Esophagus muscularis mucosa (tissue), 4 donors: ENCODE measurements at regions not wholly inside any gene's neighbourhood (a gene's known extent, or its start where the extent isn't known, plus 50 kb on each side); places are given as distances from the start of the nearest gene placed in this dataset.
A peak's percentile ranks its signal among the peaks of the same experiment; 100 is the strongest.

Experiments
- DNase-seq: peaks from one replicate; pipeline ENCODE4 v3.0.0-alpha.2; 2017; ENCODE audit errors: extremely low spot score
- H3K27ac ChIP-seq, 4 donors: fragments of 200-600 bp; sonication (generic); replicated peaks in 1 of 4; 1 replicate in 3 of 4; 2 replicates in 1 of 4; pipeline ENCODE4 v1.5.1; 2016 to 2019; ENCODE audit warnings: mild to moderate bottlenecking in 1 of 4
- H3K27me3 ChIP-seq, 4 donors: fragments of 200-600 bp; sonication (generic); one replicate each; pipeline versions ENCODE4 v1.5.1 to v1.6.0; 2016 to 2019
- H3K36me3 ChIP-seq, 4 donors: fragments of 200-600 bp; sonication (generic); one replicate each; pipeline ENCODE4 v1.5.1; 2016 to 2019
- H3K4me1 ChIP-seq, 4 donors: fragments of 200-600 bp; sonication (generic); one replicate each; pipeline ENCODE4 v1.5.1; 2016 to 2019
- H3K4me3 ChIP-seq, 4 donors: fragments of 200-600 bp; sonication (generic); 1 replicate in 2 of 4; 2 replicates in 2 of 4; pipeline ENCODE4 v1.5.1; 2016 to 2019; ENCODE audit warnings: mild to moderate bottlenecking in 4 of 4, moderate library complexity in 1 of 4
- H3K9me3 ChIP-seq, 4 donors: fragments of 200-600 bp; sonication (generic); 1 replicate in 3 of 4; 2 replicates in 1 of 4; pipeline ENCODE4 v1.5.1; 2016 to 2019
- CTCF ChIP-seq, 3 experiments: fragments of 200-600 bp in 2 of 3; fragments of 450-650 bp in 1 of 3; sonication (generic) in 2 of 3; IDR thresholded peaks; one replicate each; pipeline ENCODE4 v1.5.1; 2017 to 2019; ENCODE audit warnings: antibody characterized with exemption in 3 of 3, mild to moderate bottlenecking in 2 of 3, moderate library complexity in 1 of 3
- EP300 ChIP-seq: sonication (generic); formaldehyde crosslinking; IDR thresholded peaks from one replicate; pipeline ENCODE4 v1.6.1; 2017; ENCODE audit warnings: antibody characterized with exemption
- POLR2A ChIP-seq: fragments of 450-650 bp; IDR thresholded peaks from one replicate; pipeline ENCODE4 v1.6.1; 2017; ENCODE audit warnings: antibody characterized with exemption, moderate library complexity, mild to moderate bottlenecking, low read depth
- POLR2AphosphoS5 ChIP-seq, 2 donors: sonication (generic); formaldehyde crosslinking; IDR thresholded peaks; one replicate each; pipeline ENCODE4 v1.6.1; 2017; ENCODE audit warnings: antibody characterized with exemption in 2 of 2
- WGBS: methylation state at CpG from one replicate; pipeline ENCODE4 v1.1.5; 2018; 5-methylcytosine and 5-hydroxymethylcytosine counted together
- intact Hi-C: fragments of 100-400 bp; cut with DNase I; formaldehyde crosslinking; loops from one replicate; pipeline ENCODE4 v1.15.1; 2023

DNA sequence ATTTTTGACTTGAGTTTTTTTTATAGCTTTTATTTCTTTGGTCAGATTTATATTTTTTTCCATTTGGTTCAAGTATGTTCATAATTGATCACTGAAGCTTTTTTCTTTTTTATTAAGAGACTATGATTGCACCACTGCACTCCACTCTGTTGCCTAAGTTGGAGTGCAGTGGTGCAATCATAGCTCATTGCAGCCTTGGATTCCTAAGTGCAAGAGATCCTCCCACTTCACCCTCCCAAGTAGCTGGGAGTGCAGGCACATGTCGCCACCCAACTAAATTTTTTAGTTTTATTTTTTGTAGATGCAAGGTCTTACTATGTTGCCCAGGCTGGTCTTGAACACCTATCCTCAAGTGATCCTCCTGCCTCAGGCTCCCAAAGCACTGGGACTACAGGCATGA is 97.7 kb upstream of the KIF5B start:
- no peaks in the 10 kb centered on the region for H3K36me3 ChIP-seq
- no peak overlapping the region for H3K27ac ChIP-seq
- no peak for DNase-seq
- peaks cover 6 to 14% (median 10%) of the 10 kb centered on the region in 4 donors for H3K4me1 ChIP-seq
- 94% methylated on average over 1 of the region's 1 CpG for WGBS
- TF ChIP-seq POLR2A, result no peak
- TF ChIP-seq POLR2AphosphoS5 (IDR thresholded peaks at IDR 0.05), result no peak
- H3K9me3 ChIP-seq, result peaks cover 0 to 19% (median 5%) of the 10 kb centered on the region in 4 donors
- intact Hi-C loops, result no loop called here
- H3K4me3 ChIP-seq, result no peak overlapping the region
- no peaks in the 10 kb centered on the region for H3K27me3 ChIP-seq

GRCh38 chr10:32153252-32153651 is 97.0 kb upstream of the KIF5B start:
- Histone ChIP-seq H3K4me1 (peaks cover 8 to 20% (median 14%) of the 10 kb centered on the region in 4 donors), H3K4me3 (no peak overlapping the region), H3K9me3 (peaks cover 0 to 19% (median 5%) of the 10 kb centered on the region in 4 donors), H3K36me3 (no peaks in the 10 kb centered on the region), H3K27ac (no peak overlapping the region), H3K27me3 (no peaks in the 10 kb centered on the region)
- DNase-seq, result no peak
- TF ChIP-seq POLR2AphosphoS5 (IDR thresholded peaks at IDR 0.05) (no peak), EP300 (no peak), POLR2A (no peak)
- intact Hi-C loops, result no loop called here
- WGBS, result 96% methylated on average over 4 of the region's 4 CpGs

- Histone ChIP-seq H3K36me3 (no peaks in the 10 kb centered on the region), H3K4me1 (peaks cover 8 to 20% (median 14%) of the 10 kb centered on the region in 4 donors), H3K27me3 (no peaks in the 10 kb centered on the region), H3K9me3 (peaks cover 0 to 19% (median 5%) of the 10 kb centered on the region in 4 donors), H3K4me3 (no peak overlapping the region), H3K27ac (no peak overlapping the region)
- no peak for DNase-seq
- TF ChIP-seq CTCF (IDR thresholded peaks at IDR 0.05), result no peak
- TF ChIP-seq POLR2AphosphoS5 (IDR thresholded peaks at IDR 0.05), result no peak
- no peak for TF ChIP-seq EP300
- no peak for TF ChIP-seq POLR2A
- 71% methylated on average over 1 of the region's 2 CpGs for WGBS
- intact Hi-C loops, result no loop called here
These were observed 95.6 kb upstream of the KIF5B start for GRCh38 chr10:32151871-32152270.

DNA sequence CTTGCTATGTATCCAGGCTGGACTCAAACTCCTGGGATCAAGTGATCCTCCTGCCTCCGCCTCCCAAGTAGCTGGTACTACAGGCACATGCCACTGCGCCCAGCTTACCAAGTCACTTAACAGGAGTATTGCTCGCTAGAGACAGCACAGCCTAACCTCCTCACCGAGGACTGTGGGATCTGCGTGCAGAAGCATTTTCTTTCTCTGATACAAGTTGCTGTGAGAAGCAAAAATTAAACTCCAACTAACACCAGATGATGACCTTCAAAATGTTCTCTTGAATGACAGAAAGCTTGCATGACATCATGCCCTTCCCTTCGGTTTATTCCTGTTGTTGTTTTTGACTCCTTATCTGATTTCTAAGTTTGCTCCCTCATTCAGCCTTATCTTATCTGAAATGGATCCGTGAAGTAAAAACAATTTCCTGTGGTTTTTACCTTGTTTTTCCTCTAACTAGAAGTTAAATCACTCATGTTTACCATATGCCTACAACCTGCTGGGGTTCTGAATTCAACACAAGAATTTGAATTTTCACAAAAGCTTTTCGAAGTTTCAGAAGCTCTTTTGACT is 94.4 kb upstream of the KIF5B start:
- Histone ChIP-seq H3K36me3 (no peaks in the 10 kb centered on the region), H3K4me1 (peaks cover 8 to 20% (median 14%) of the 10 kb centered on the region in 4 donors), H3K27me3 (no peaks in the 10 kb centered on the region), H3K4me3 (no peak overlapping the region), H3K27ac (peak overlapping the region in 1 of 4 donors; percentile 81), H3K9me3 (peaks cover 0 to 19% (median 5%) of the 10 kb centered on the region in 4 donors)
- intact Hi-C loops, result no loop called here
- no peak for DNase-seq
- TF ChIP-seq EP300, result no peak
- no peak for TF ChIP-seq POLR2A
- TF ChIP-seq CTCF (IDR thresholded peaks at IDR 0.05), result no peak
- 74% methylated on average over 4 of the region's 8 CpGs for WGBS

GRCh38 chr10:32149252-32149955 is 93.2 kb upstream of the KIF5B start:
- peaks cover 8 to 20% (median 14%) of the 10 kb centered on the region in 4 donors for H3K4me1 ChIP-seq
- H3K4me3 ChIP-seq, result peak overlapping the region; percentile 17 to 28 (median 21)
- DNase-seq, result peak; percentile 93
- TF ChIP-seq EP300 (no peak), POLR2AphosphoS5 (IDR thresholded peaks at IDR 0.05) (peak in 1 of 2 donors; percentile 81)
- peak overlapping the region; percentile 77 to 82 (median 81) for H3K27ac ChIP-seq
- WGBS, result 28% methylated on average over 8 of the region's 8 CpGs
- no peaks in the 10 kb centered on the region for H3K27me3 ChIP-seq
- H3K9me3 ChIP-seq, result peaks cover 0 to 14% (median 5%) of the 10 kb centered on the region in 4 donors
- no peaks in the 10 kb centered on the region for H3K36me3 ChIP-seq
- intact Hi-C loops, result loop anchor here (5.0 kb wide), 1 partner anchor 92 kb away; the partner anchor contains the start of gene KIF5B

DNA sequence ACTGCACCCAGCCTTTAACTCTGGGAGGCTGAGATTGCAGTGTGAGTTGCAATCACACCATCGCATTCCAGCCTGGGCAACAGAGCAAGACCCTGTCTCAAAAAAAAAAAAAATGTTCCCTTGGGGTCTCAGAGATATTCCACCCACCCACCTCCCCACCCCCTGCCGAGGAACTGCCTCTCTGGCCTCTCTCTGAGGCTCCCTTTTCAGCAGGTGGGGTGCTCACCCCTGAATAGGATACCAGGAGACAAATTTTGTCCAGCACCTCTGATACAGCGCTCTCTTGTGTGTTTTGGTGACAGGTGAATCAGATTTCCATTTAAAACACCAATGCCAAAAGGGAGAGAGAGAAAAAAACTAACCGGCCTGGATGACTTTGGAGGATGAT is 92.6 kb upstream of the KIF5B start:
- H3K9me3 ChIP-seq, result peaks cover 0 to 9% (median 4%) of the 10 kb centered on the region in 4 donors
- no peaks in the 10 kb centered on the region for H3K36me3 ChIP-seq
- H3K27me3 ChIP-seq, result no peaks in the 10 kb centered on the region
- intact Hi-C loops, result loop anchor here (5.0 kb wide), 1 partner anchor 92 kb away; the partner anchor contains the start of gene KIF5B
- peak overlapping the region; percentile 77 to 82 (median 81) for H3K27ac ChIP-seq
- H3K4me1 ChIP-seq, result peaks cover 8 to 20% (median 14%) of the 10 kb centered on the region in 4 donors
- DNase-seq, result no peak
- H3K4me3 ChIP-seq, result peak overlapping the region; percentile 17 to 28 (median 21)
- TF ChIP-seq POLR2AphosphoS5 (IDR thresholded peaks at IDR 0.05) (no peak), CTCF (IDR thresholded peaks at IDR 0.05) (no peak), POLR2A (no peak), EP300 (no peak)
- WGBS, result 45% methylated on average over 4 of the region's 4 CpGs
